OCI-LY3 (cell line): ENCODE measurements at regions not wholly inside any gene's neighbourhood (a gene's known extent, or its start where the extent isn't known, plus 50 kb on each side); places are given as distances from the start of the nearest gene placed in this dataset.

Experiments
- CTCF ChIP-seq: fragments of 200-600, 300-600 bp; sonication (generic); IDR thresholded peaks from 2 replicates; pipeline ENCODE4 v1.5.1; 2014; ENCODE audit warnings: antibody characterized with exemption, low read length, low read depth
- EZH2phosphoT487 ChIP-seq: fragments of 200-600 bp; shearing (Covaris generic); IDR thresholded peaks from 2 replicates; pipeline ENCODE4 v1.6.1; 2018; ENCODE audit warnings: antibody characterized with exemption, mixed run types, low read depth

- TF ChIP-seq CTCF (no peak), EZH2phosphoT487 (no peak)
These were observed 214.4 kb upstream of the CCNG1 start for GRCh38 chr5:163222982-163223381.
